DMS79 treated with DMSO at 0.1 percent for 48 hours (cell line): ENCODE measurements at regions not wholly inside any gene's neighbourhood (a gene's known extent, or its start where the extent isn't known, plus 50 kb on each side); places are given as distances from the start of the nearest gene placed in this dataset.

Source experiments
- DNase-seq: peaks from one replicate; lab custom pipeline; 2025; lab: John Stamatoyannopoulos, UW

DNA sequence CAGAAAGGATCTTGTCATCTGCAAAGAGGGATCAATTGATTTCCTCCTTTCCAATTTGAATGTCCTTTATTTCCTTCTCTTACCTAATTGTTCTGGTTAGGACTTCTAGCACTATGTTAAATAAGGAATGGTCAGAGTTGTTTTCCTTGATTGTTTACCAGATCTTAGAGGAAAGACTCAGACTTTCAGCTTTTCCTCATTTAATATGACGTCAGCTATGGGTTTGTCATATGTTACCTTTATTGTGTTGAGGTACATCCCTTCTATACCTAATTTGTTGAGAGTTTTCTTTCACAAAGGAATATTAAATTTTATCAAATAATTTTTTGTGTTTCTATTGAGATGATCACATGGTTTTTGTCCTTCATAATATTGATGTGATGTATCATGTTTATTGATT lies 656.5 kb upstream of the GRAMD2B start:
- DNase-seq: no peak

DNA sequence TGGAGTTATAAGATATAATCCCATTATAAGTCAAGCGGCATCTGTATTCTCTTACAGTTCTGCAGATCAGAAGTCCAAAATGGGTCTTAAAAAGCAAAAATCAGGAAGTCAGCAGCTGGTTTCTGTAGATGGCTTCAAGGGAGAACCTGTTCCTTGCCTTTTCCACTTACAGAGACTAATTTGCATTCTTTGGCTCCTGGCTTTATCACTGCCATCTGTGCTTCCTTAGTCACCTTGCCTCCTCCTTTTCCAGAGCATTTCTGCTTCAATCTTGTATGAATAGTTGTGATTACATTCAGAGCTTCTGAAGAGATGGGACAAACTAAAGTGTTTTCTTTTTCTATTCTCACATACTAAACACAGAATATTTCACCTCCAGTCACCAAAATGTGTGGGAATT lies 647.3 kb upstream of the GRAMD2B start:
- no peak for DNase-seq

DNA sequence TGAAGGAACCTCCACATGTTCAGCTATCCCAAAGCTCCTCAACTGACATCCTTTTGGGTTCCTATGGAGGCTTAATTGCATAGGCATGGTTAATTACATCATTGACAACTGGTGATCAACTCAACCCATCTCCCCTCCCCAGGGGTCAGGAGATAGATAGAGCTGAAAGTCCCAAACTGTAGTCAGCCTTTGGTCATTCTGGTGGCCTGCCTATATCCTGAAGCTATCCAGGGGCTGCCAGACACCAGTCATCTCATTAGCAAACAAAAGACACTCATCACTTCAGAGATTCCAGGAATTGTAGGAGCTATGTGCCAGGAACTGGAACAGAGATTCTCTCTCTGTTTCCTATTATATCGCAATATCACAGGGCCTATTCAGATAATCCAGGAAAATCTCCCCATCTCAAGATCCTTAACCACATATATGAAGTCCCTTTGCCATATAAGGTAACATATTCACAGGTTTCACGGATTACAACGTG lies 646.5 kb upstream of the GRAMD2B start:
- DNase-seq: no peak

DNA sequence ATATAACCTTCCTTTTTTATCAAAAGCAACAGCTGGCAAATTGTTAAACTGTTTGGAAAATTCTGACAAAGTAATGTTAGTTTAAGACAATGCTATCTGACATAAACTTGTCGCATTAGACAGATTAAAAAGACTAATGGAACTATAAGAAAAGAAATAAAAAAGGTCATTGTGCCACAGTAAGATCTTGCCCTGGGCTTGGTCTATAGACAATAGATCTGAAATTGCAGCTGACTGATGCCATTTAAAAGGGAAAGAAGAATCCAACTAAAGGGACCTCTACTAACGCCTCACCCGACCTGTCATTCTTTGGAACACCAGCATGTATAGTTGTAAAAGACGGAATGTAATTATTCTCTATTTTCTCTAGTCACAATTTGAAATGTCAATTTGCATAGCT lies 644.4 kb upstream of the GRAMD2B start:
- DNase-seq: no peak

DNA sequence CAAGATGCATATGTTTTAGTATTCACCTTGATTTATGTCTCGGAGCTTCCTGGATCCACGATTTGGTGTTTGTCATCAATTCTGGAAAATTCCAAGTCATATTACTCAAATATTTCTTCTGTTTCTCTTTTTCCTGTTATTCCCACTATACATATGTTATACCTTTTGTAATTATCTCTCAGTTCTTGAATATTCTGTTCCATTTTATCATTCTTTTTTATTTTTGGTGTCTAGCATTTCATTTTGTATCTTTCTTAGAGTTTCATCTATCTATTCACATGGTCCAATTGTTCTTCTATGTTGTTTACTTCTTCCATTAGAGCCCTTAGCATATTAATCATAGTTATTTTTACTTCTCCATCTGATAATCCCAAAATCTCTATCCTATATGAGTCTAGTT lies 637.8 kb upstream of the GRAMD2B start:
- DNase-seq: no peak

DNA sequence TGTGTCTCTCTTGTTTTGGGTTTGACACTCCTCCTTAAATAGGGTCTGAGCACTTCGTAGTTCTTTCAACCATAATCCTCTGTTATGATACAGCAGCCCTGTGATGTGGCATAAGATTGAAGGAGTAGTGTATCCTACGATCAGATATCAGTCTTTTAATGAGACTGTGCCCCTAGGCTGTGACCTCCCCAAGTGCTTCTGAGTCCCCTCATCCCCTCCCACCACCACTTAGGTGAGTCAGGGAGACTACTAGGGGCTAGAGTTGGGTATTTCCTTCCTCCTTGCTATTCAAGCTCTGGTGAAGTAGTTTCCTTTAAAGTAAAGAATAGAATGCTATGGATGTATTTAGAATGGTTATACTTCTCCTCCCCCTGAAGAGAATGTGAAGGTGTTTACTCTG lies 637.2 kb upstream of the GRAMD2B start:
- DNase-seq: no peak

DNA sequence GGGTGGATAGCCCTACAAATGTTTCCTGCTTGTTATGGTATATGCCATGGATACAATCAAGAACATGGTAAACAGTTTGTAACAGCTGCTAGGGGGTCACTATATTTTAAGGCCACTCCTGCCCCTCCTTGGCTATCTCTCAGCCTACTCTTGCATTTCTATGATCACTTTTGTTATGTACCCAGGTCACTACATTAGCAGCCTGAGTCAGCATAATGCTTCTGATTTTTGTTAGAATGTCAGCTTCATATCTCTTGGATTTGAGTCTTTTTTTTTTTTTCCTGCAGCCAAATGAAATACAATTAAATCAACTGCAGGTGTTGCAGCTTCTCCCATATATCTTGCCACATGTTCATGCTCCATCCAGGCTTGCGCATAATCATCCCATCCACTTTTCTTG lies 629.7 kb upstream of the GRAMD2B start:
- no peak for DNase-seq

DNA sequence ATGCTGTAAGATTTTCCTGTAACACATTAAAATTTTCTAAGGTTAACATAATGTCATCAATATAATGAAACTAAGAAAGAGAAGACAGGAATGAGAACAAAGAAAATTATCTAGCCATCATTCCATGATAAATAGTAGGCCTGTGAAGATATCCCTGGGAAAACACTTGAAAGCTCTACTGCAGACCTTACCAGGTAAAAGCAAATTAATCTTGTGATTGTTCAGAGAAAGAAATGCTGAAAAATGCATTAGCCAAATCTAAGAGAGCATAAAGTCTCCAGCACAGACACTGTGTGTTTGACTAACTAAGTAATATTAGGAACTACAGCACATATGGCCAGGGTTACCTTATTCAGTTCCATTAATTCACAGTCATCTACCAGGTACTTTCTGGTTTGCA lies 628.3 kb upstream of the GRAMD2B start:
- DNase-seq: no peak

DNA sequence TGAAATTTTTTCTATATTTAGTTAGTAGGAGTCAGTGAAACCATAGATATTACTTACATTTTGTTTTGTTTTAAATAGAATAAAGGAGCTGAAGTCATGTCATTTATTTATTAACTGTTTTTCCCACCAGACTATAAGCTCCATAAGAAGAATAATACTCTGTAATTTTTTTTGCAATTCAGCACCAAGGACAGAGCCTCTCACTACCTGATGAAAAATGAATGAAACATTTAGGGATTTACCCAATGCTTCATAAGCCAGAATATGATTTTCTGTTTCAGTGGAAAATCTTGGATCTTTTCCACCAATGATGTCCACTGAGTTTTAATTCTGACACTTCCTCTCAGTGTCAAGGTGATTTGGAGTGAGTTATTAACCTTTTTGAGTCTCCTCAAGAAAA lies 624.9 kb upstream of the GRAMD2B start:
- no peak for DNase-seq

DNA sequence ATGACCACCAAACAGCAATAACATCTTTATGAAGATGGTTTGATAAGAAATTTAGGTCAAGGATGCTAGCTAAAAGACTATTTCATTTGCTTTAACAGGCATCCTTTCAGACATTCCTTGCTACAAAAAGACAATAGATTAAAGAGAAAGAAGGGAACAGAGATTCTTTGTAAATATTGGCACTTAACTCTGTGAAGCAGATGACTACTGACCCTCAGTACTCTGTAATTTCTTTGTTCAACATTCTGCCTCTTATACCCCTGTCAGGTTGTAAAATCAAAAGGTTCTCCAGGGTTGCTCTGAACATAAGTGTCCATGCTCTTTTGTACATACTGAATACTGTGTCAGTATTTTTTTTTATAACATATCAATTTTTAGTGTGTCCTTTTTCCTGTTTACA lies 610.6 kb upstream of the GRAMD2B start:
- DNase-seq: no peak

DNA sequence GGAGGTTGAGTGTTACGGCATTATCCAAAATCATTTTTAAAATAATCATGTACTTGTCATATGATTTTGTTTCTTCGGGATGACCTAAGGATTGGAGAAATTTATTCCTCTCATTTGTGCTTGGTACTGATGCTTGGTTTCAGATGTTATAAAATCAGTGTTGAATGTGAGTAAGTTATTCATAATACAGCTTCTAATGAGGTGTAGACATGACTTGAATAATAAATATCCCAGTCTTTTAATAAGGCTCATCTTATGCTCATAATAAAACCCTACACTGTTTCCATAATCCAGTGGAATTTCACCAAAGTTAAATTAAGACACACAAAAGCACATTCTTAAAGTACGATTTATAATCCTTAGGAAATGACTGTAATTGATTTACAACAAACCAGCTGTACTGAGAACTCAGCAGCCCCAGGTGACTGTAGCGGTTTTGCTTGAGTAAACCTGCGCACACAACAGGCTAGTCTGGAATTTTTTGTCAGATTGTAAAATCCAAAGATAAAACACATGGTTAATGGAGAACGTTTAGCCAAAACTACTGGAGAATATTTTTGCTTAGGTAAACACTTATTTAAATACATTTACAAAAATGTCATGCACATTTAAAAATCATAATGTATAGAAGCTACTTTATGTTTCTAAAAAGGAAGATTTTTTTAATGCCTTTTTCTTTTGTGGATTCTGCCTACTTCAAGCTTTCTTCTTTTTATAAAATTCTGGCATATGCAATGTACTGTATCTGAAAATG lies 609.8 kb upstream of the GRAMD2B start:
- DNase-seq: no peak

DNA sequence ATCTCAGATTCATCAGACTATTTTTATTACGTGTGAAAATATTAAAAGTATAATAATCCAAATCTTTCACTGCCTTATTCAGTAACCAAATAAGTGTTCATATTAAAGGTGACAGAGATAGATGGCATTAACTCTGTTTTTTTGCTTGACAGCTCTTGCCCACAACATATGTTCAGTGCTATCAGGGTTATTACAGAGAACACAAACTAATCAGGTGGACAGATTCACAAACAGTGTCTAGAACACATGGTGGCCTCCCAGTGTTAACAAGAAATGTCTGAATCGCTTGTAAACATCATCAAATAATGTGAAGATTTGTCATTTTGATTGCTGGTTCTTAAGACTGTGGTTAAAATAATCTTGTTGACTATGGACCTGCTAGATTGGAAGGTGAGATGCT lies 609.1 kb upstream of the GRAMD2B start:
- DNase-seq: no peak

DNA sequence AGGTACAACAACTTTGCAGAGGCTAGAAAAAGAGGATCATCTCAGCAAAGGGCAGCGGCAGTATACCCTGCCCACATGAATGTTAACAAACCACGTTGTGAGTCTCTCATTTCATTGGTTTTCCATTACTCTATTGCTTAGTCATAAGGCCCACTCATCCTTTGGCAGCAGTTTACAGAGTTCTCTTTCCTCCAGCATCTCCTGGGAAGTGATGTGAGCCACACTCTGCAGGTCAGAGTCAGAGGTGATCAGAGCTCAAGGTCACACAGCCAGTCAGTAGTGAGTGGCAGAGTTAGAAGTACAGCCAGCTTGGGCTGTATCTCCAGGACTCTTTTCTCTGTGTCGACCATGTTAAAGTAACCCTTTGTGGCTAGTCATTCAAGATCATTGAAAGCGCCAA lies 599.6 kb upstream of the GRAMD2B start:
- no peak for DNase-seq

DNA sequence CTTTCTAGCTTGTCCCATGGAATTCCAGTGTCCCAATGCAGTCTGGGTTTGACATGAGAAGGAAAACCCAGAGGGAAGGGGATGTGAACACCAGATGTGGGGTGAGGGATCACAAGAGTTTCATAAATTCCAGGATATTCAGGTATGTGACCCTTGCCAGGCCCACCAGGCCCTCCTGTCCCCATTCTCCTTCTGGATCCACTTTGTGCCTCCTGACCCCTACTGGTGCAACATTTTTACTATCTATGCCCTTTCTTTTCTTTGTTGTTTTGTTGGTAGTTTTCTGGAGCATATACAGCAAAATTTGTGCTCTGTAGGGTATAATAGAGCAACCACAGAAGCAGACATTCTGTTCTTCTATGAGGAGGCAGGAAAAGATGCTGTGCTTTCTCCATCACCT lies 597.0 kb upstream of the GRAMD2B start:
- DNase-seq: no peak

DNA sequence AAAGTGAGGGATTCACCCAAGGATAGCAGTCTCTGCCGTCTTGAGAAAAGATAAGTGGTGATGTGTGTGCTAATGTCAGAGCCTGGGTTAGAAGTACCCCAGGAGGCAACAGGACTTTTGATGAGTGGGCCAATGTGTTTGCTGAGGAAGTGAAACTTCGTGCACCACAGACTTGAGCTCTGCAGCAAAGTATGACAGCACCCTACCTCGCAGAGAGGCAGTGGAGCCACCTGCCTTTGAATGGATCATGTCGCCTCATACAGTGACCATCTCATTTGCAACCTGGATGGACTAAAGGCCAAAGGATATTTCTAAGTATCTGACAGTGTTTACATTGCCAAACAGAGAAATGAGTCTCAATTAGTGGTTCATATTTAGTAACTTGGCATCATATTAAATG lies 593.9 kb upstream of the GRAMD2B start:
- DNase-seq: no peak

DNA sequence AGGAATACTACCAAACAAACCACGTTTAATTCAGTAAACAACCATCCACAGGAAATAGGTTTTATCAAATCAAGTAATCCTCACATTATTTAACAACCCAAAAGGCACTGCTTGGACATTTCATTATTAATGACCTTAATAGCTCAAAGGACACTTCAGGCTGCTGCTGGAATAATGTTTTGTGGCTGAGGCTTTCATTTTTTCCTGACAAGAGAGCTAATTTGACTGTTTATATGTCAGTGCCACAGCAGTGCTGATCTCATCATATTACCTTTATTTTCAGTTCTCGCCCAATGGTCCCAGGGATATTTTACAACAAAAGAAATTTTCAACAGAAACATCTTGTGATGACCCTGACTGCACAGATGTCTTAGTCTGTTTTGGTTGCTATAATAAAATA lies 589.8 kb upstream of the GRAMD2B start:
- no peak for DNase-seq

DNA sequence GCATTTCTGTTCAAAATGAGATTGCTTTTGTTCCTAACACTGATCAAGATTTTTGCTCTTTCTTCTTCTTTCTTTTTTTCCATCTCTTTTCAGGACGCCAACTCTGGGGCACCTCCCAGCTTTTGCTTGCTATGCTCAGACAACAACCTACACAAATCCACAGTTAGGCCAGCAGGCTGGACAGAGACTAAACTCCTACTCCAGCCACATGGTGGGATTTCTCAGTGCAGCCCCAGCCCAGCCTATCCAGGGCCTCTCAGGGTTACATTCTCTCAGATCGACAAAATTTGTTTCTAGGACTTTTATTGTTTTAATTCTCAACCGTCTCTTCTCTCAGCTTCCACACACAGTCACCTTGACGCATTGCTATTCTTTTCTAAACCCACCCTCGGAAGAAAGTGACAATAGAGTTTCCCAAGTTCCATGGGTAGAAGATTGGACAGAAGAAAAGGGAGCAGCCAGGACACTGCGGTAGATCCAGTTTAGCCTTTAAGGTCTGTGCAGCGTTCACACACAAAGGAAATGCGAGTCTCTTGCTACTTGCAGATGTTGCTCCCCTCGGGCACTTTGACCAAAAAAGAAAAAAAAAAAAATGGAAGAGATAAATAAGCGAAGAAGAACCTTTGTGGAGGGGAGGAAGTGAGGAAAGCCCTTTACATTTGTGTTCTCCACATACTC lies 588.6 kb upstream of the GRAMD2B start:
- no peak for DNase-seq

DNA sequence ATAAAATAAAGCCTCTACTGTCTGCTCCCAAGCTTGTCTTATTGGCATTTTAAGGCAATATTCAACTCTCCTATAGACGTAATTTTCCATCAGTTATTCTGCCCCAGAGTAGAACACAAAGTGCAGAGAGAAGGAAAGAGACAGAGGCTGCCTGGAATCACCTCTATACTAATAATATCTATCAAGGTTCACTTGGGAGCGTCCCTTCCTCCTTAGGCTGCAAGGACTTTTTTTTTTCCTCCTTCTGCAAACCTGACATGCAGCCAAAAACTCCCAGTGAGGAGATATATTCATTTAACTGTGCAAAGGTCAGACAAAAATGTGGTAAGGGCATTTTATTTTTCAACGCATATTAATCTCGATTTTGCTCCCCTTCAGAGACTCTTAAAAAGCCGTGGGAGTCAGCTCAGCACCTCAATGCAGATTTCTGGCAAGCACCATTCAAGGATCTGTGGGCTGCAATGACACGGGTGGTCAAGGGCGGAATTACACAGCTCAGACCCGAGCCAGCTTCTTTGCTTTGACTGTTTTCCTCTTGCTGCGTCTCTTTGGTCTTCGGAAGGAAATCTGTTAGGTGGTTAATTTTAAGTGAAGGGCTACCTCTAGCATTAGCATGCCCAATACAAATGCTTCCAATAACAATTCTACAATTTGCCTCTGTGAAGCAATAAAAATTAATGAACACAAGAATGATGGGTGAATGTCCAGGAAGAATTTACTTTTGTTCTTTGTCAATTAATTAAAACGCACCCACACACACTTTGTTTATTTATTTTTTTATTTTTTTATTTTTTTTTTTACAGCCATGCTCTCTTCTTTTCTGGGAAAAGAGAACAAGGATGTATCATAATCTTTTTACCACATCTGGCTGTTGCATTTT lies 587.7 kb upstream of the GRAMD2B start:
- DNase-seq: no peak

DNA sequence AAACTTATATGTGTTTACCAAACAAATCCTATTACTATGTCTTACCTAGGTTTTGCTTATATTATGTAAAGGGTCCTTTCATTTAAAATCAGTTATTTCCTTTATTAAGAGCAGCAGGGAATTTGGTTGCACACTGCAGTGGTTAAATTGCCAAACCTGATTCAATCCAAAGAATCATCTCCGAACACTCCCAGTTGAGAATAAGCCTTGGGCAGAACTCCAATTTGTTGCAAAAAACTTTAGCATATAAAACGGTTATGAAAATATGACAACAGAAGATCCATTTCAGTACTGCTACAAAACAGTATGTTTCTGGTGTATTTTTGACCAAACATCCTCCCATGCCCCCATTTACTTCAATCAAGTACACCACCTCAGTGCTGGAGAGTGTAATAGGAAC lies 587.0 kb upstream of the GRAMD2B start:
- no peak for DNase-seq

DNA sequence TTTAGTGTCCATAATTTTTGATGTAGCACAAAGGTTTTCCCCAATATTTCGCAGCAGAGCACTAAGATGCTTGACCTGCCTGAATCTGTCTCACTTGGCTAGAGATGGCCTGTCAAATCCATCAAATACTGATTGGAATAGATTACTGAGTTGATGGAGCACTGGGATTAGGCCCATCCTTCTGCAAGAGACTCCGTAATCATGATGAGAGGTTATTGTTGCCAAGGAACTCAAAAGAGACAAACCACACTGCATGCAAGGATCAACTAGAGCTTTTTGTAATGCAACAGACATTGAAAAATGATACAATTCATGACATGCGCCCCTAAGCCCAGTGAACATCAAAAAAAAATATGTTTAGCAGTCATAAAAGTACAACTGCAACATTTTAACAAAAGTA lies 585.3 kb upstream of the GRAMD2B start:
- DNase-seq: no peak

DNA sequence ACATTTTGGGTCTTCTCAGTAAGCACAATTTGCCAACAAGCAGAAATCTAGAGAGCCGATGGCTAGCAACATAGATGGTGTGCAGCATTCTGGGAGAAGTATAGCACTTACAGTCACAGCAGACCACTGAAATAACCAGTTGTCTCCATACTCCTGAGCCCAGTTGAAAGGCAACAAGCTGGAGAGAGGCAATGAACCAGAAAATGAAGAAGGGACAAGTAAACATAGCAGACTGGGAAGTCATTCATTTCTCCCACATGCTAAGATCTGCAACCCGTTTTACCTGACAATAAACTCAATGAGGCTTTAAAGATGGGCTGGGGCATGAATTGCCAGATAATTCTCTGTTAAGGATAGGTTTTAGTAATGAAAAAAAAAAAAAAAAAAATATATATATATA lies 575.6 kb upstream of the GRAMD2B start:
- no peak for DNase-seq

DNA sequence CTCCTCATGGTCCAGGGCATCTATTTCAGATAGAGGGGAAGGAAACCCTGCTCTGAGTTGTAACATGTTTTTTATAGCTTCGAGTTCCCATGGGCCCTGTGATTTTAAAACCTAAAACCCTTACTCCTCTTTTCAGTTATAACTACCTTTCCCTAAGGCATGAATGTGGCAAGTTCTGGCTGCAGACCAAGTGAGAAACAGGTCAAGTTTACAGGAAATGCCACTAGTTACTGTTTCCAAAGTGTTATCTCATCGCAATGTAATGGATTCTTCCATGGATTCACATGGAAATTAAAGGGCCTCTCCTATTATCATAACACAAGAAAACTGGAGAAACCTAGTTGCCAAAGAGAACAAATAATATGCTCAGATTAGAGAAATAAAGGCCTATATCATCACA lies 574.5 kb upstream of the GRAMD2B start:
- no peak for DNase-seq

DNA sequence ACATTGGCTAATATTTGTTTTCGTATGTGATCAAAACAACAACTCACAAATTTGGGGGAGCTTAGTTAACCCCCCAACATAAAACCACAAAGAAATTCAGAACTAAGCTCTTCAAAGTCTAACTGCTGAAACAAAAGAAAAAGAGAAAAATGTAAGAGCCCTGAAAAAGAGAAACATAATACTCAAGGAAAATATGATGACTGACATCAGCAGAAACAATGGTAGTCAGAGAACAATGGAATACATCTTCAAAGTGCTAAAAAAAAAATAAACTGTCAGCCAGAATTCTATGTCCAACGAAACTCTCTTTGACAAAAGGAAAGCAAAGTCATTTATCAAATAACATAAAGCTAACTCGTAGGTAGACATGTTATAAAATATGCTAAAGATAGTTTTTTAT lies 566.3 kb upstream of the GRAMD2B start:
- DNase-seq: peak; percentile 4
